H1 (cell line): ENCODE measurements at regions not wholly inside any gene's neighbourhood (a gene's known extent, or its start where the extent isn't known, plus 50 kb on each side); places are given as distances from the start of the nearest gene placed in this dataset.

Source experiments
- CTCF ChIA-PET: fragments of 300-600 bp; sonication (Branson Sonifier 250); formaldehyde crosslinking; loops from one replicate; lab custom pipeline; 2021; ENCODE audit not compliant: partially characterized antibody; lab: Charles Lee
- POLR2A ChIA-PET: fragments of 300-600 bp; sonication (Branson Sonifier 250); formaldehyde crosslinking; loops from one replicate; lab custom pipeline; 2021; ENCODE audit warnings: inconsistent platforms; ENCODE audit not compliant: partially characterized antibody; lab: Charles Lee
- DNase-seq, 2 experiments: peaks; one replicate each; pipeline versions ENCODE4 v3.0.0 to v3.0.0-alpha.2; 2010 to 2022; ENCODE audit warnings: low spot score in 2 of 2, low read depth in 1 of 2, mixed read lengths in 1 of 2
- FAIRE-seq: peaks from 2 replicates; lab custom pipeline; 2011; peaks lifted over from hg19 to GRCh38; lab: Jason Lieb, UNC
- H2AFZ ChIP-seq: 2 replicates; pipeline ENCODE4 v1.8.1; 2012; ENCODE audit warnings: low read length, inconsistent platforms
- H2AK5ac ChIP-seq: 2 replicates; pipeline ENCODE4 v1.6.1; 2013; ENCODE audit warnings: low read depth, low read length
- H2BK120ac ChIP-seq: replicated peaks from 2 replicates; pipeline ENCODE3; 2013; ENCODE audit warnings: low read depth, low read length, inconsistent platforms
- H2BK12ac ChIP-seq: 2 replicates; pipeline ENCODE4 v1.6.1; 2013; ENCODE audit warnings: low read depth, low read length
- H2BK15ac ChIP-seq: 2 replicates; pipeline ENCODE4 v1.6.1; 2013; ENCODE audit warnings: low read length
- H2BK20ac ChIP-seq: 2 replicates; pipeline ENCODE4 v1.6.1; 2013; ENCODE audit warnings: low read length
- H2BK5ac ChIP-seq: 2 replicates; pipeline ENCODE4 v1.6.1; 2013; ENCODE audit warnings: low read depth, low read length
- H3K14ac ChIP-seq: 2 replicates; pipeline ENCODE4 v1.6.1; 2013; ENCODE audit warnings: inconsistent platforms; ENCODE audit not compliant: insufficient read length
- H3K18ac ChIP-seq: 2 replicates; pipeline ENCODE4 v1.6.1; 2013; ENCODE audit warnings: low read length; ENCODE audit errors: extremely low read depth
- H3K23ac ChIP-seq: 2 replicates; pipeline ENCODE4 v1.6.1; 2013; ENCODE audit warnings: inconsistent platforms; ENCODE audit not compliant: insufficient read length
- H3K23me2 ChIP-seq: 2 replicates; pipeline ENCODE4 v1.6.1; 2013; ENCODE audit warnings: low read depth, low read length
- H3K27ac ChIP-seq: 2 replicates; pipeline ENCODE4 v1.6.1; 2011; ENCODE audit warnings: low read depth, low read length, inconsistent platforms
- H3K27me3 ChIP-seq, 4 experiments: replicated peaks in 1 of 4; 1 replicate in 1 of 4; 2 replicates in 3 of 4; pipeline versions ENCODE4 v1.6.1 to v1.8.1; 2011 to 2013; ENCODE audit warnings: low read length in 3 of 4, mild to moderate bottlenecking in 3 of 4, inconsistent platforms in 2 of 4, mixed read lengths in 2 of 4, moderate library complexity in 1 of 4; ENCODE audit not compliant: control insufficient read depth in 3 of 4, insufficient read depth in 3 of 4; ENCODE audit errors: extremely low read depth in 1 of 4
- H3K36me3 ChIP-seq, 4 experiments: 2 replicates each; pipeline versions ENCODE4 v1.6.1 to v1.8.1; 2011 to 2013; ENCODE audit warnings: mild to moderate bottlenecking in 4 of 4, low read length in 3 of 4, moderate library complexity in 2 of 4, control low read depth in 1 of 4, inconsistent platforms in 1 of 4; ENCODE audit not compliant: insufficient read depth in 4 of 4, control insufficient read depth in 2 of 4
- H3K4ac ChIP-seq: replicated peaks from 2 replicates; pipeline ENCODE3; 2013; ENCODE audit warnings: low read length, low read depth, mixed read lengths, inconsistent platforms; ENCODE audit not compliant: insufficient read length
- H3K4me1 ChIP-seq, 4 experiments: replicated peaks in 1 of 4; 1 replicate in 1 of 4; 2 replicates in 3 of 4; pipeline versions ENCODE4 v1.6.1 to v1.8.1; 2011 to 2013; ENCODE audit warnings: low read length in 3 of 4, inconsistent platforms in 2 of 4, mixed read lengths in 1 of 4; ENCODE audit not compliant: insufficient read depth in 4 of 4, control insufficient read depth in 3 of 4
- H3K4me2 ChIP-seq, 2 experiments: 2 replicates each; pipeline versions ENCODE4 v1.6.1 to v1.8.1; 2011 to 2013; ENCODE audit warnings: low read depth in 2 of 2, low read length in 2 of 2, control low read depth in 1 of 2, inconsistent platforms in 1 of 2, mild to moderate bottlenecking in 1 of 2; ENCODE audit not compliant: insufficient read depth in 1 of 2
- H3K4me3 ChIP-seq, 4 experiments: fragments of 200-600, 300-600 bp in 1 of 4; sonication (generic), shearing (Covaris generic), sonication (Bioruptor Twin) in 1 of 4; 2 replicates each; pipeline versions ENCODE4 v1.5.1 to v1.8.1; 2011 to 2016; ENCODE audit warnings: low read length in 4 of 4, low read depth in 3 of 4, control low read depth in 2 of 4, inconsistent platforms in 2 of 4, mild to moderate bottlenecking in 2 of 4, mixed read lengths in 1 of 4, moderate library complexity in 1 of 4; ENCODE audit not compliant: insufficient read depth in 2 of 4; ENCODE audit errors: extremely low read depth in 1 of 4
- H3K56ac ChIP-seq: replicated peaks from 2 replicates; pipeline ENCODE3; 2013; ENCODE audit warnings: low read depth, mild to moderate bottlenecking, mixed read lengths, low read length, inconsistent platforms; ENCODE audit not compliant: insufficient read length
- H3K79me1 ChIP-seq: 2 replicates; pipeline ENCODE4 v1.6.1; 2013; ENCODE audit warnings: low read depth, low read length, control low read depth
- H3K79me2 ChIP-seq, 2 experiments: 2 replicates each; pipeline versions ENCODE4 v1.6.1 to v1.8.1; 2012 to 2013; ENCODE audit warnings: low read length in 2 of 2, mild to moderate bottlenecking in 2 of 2, inconsistent platforms in 1 of 2; ENCODE audit not compliant: insufficient read depth in 2 of 2, control insufficient read depth in 1 of 2
- H3K9ac ChIP-seq, 4 experiments: replicated peaks in 1 of 4; 1 replicate in 1 of 4; 2 replicates in 3 of 4; pipeline versions ENCODE4 v1.6.1 to v1.8.1; 2011 to 2013; ENCODE audit warnings: low read depth in 3 of 4, low read length in 3 of 4, control low read depth in 2 of 4, mild to moderate bottlenecking in 2 of 4, moderate library complexity in 2 of 4, inconsistent platforms in 1 of 4; ENCODE audit errors: extremely low read depth in 1 of 4
- H3K9me3 ChIP-seq, 2 experiments: 2 replicates each; pipeline versions ENCODE4 v1.6.1 to v1.8.1; 2012 to 2013; ENCODE audit warnings: mild to moderate bottlenecking in 2 of 2, moderate library complexity in 2 of 2, control low read depth in 1 of 2, inconsistent platforms in 1 of 2, low read depth in 1 of 2, low read length in 1 of 2, mixed read lengths in 1 of 2; ENCODE audit not compliant: insufficient read depth in 2 of 2
- H4K20me1 ChIP-seq, 2 experiments: replicated peaks in 1 of 2; 2 replicates each; pipeline versions ENCODE3 to v1.8.1; 2011 to 2013; ENCODE audit warnings: inconsistent platforms in 2 of 2, low read length in 2 of 2, mild to moderate bottlenecking in 1 of 2; ENCODE audit not compliant: insufficient read depth in 2 of 2, control insufficient read depth in 1 of 2
- H4K5ac ChIP-seq: 2 replicates; pipeline ENCODE4 v1.6.1; 2013; ENCODE audit warnings: low read length, low read depth, mixed read lengths, inconsistent platforms; ENCODE audit not compliant: insufficient read length
- H4K8ac ChIP-seq: 2 replicates; pipeline ENCODE4 v1.8.0; 2013; ENCODE audit warnings: mild to moderate bottlenecking, moderate library complexity, low read length, inconsistent platforms; ENCODE audit not compliant: insufficient read depth; ENCODE audit errors: extremely low read depth
- H4K91ac ChIP-seq: replicated peaks from 2 replicates; pipeline ENCODE3; 2013; ENCODE audit warnings: low read length, mixed read lengths, inconsistent platforms; ENCODE audit not compliant: insufficient read length
- BRCA1 ChIP-seq: IDR thresholded peaks from 2 replicates; pipeline ENCODE4 v1.6.1; 2012; ENCODE audit warnings: low read depth, low read length, improper control_type of control experiment
- EGR1 ChIP-seq: IDR thresholded peaks from 2 replicates; pipeline ENCODE4 v1.6.1; 2011; ENCODE audit warnings: low read depth, low read length, borderline replicate concordance
- HDAC2 ChIP-seq, 2 experiments: fragments of 300-600 bp in 1 of 2; sonication (generic) in 1 of 2; IDR thresholded peaks; 2 replicates each; pipeline ENCODE4 v1.6.1; 2011 to 2012; ENCODE audit warnings: low read depth in 2 of 2, low read length in 2 of 2, mild to moderate bottlenecking in 2 of 2, moderate library complexity in 2 of 2, borderline replicate concordance in 1 of 2, inconsistent platforms in 1 of 2
- SP1 ChIP-seq: IDR thresholded peaks from 2 replicates; pipeline ENCODE4 v1.6.1; 2011; ENCODE audit warnings: low read depth, low read length
- WGBS, 2 experiments: shearing (Covaris generic) in 1 of 2; methylation state at CpG; one replicate each; pipeline versions ENCODE4 v1.1.6 to v1.1.7; 2013 to 2015; ENCODE audit warnings: low lambda C conversion rate in 2 of 2, mixed read lengths in 2 of 2, inconsistent platforms in 1 of 2, low coverage in 1 of 2, missing lambda C conversion rate in 1 of 2; ENCODE audit not compliant: insufficient replicate concordance in 2 of 2, insufficient coverage in 1 of 2, insufficient read length in 1 of 2; ENCODE audit errors: extremely low coverage in 1 of 2, missing lambda C conversion rate in 1 of 2; 5-methylcytosine and 5-hydroxymethylcytosine counted together
- TF ChIP-seq, protein P1 (sequence below), 3 experiments: IDR thresholded peaks; 1 replicate in 2 of 3; 2 replicates in 1 of 3; pipeline versions ENCODE4 v1.5.1 to v1.6.1; 2011; ENCODE audit warnings: low read length in 3 of 3, mild to moderate bottlenecking in 3 of 3, inconsistent platforms in 2 of 3, low read depth in 1 of 3, moderate library complexity in 1 of 3; ENCODE audit not compliant: insufficient read depth in 1 of 3; ENCODE audit errors: control extremely low read depth in 1 of 3

DNA sequence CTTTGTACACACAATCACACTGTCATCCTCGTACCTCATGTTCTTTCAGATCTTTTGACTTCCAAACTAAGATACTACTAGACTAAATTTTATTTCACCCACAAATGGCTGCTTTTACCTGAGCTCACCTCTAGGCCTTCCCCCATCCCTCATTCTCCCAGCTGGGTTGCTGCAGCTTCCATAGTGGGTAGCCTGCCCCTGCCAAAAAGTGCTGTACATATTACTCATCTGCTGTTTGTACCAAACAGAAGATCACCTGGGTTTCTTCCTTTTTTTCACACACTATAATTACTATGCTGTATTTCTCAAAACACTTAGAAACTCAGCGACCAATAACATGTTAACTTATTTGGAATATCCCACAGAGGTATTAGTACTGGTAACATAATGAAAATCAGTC is 267.6 kb upstream of the PRDM1 start:
- no peak for DNase-seq
- Histone ChIP-seq H2BK120ac (no peak overlapping the region), H4K91ac (no peak overlapping the region), H4K8ac (no peak overlapping the region), H3K9me3 (peaks cover 0 to 2% of the 10 kb centered on the region in 2 experiments; a peak in 1 of 4 replicates), H3K4me3 (no peak overlapping the region), H2BK20ac (no peak overlapping the region), H3K23ac (no peak overlapping the region), H3K18ac (no peak overlapping the region), H2AFZ (no peak overlapping the region), H3K4me2 (no peak overlapping the region), H4K5ac (no peak overlapping the region), H2BK15ac (no peak overlapping the region), H3K4ac (no peak overlapping the region), H2BK5ac (no peak overlapping the region), H2AK5ac (no peak overlapping the region), H3K14ac (no peak overlapping the region), H3K79me1 (no peaks in the 10 kb centered on the region), H3K27me3 (no peaks in the 10 kb centered on the region), H4K20me1 (no peaks in the 10 kb centered on the region), H3K4me1 (no peaks in the 10 kb centered on the region), H2BK12ac (no peak overlapping the region), H3K9ac (no peak overlapping the region), H3K56ac (no peak overlapping the region), H3K23me2 (no peaks in the 10 kb centered on the region), H3K36me3 (no peaks in the 10 kb centered on the region; a peak in 1 of 8 replicates), H3K79me2 (no peaks in the 10 kb centered on the region), H3K27ac (no peak overlapping the region)
- no peak for FAIRE-seq
- CTCF ChIA-PET = no interaction called here
- TF ChIP-seq EGR1 (no peak), SP1 (no peak), HDAC2 (IDR thresholded peaks at IDR 0.05; ENCODE audit: borderline replicate concordance in 1 of 2, low read depth in 2 of 2, low read length in 2 of 2) (no peak), BRCA1 (no peak)
- TF ChIP-seq, protein P1, sequence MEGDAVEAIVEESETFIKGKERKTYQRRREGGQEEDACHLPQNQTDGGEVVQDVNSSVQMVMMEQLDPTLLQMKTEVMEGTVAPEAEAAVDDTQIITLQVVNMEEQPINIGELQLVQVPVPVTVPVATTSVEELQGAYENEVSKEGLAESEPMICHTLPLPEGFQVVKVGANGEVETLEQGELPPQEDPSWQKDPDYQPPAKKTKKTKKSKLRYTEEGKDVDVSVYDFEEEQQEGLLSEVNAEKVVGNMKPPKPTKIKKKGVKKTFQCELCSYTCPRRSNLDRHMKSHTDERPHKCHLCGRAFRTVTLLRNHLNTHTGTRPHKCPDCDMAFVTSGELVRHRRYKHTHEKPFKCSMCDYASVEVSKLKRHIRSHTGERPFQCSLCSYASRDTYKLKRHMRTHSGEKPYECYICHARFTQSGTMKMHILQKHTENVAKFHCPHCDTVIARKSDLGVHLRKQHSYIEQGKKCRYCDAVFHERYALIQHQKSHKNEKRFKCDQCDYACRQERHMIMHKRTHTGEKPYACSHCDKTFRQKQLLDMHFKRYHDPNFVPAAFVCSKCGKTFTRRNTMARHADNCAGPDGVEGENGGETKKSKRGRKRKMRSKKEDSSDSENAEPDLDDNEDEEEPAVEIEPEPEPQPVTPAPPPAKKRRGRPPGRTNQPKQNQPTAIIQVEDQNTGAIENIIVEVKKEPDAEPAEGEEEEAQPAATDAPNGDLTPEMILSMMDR (IDR thresholded peaks at IDR 0.05; ENCODE audit: control extremely low read depth in 1 of 3, insufficient read depth in 1 of 3, low read depth in 1 of 3, low read length in 3 of 3) = peak in 1 of 3 experiments; percentile 8; a peak in 1 of 4 replicates
- POLR2A ChIA-PET = no interaction called here
- 85% methylated on average over 2 of the region's 2 CpGs; no CpG with 5 or more reads in 1 of the 2 experiments for WGBS, 2 experiments
